Mesothelial cell of epicardium (in vitro differentiated cells): ENCODE measurements at regions not wholly inside any gene's neighbourhood (a gene's known extent, or its start where the extent isn't known, plus 50 kb on each side); places are given as distances from the start of the nearest gene placed in this dataset.

Experiments
- DNase-seq, 2 experiments: peaks; one replicate each; pipeline ENCODE4 v3.0.0; 2021; ENCODE audit warnings: low spot score in 2 of 2; ENCODE audit not compliant: unreplicated experiment in 2 of 2
- H3K27ac Mint-ChIP-seq: 2 replicates; pipeline ENCODE4 v1.8.0; 2021; ENCODE audit warnings: mixed read lengths
- H3K27me3 Mint-ChIP-seq: 2 replicates; pipeline ENCODE4 v1.8.0; 2021; ENCODE audit warnings: low read depth, mixed read lengths
- H3K36me3 Mint-ChIP-seq: 2 replicates; pipeline ENCODE4 v1.8.0; 2021; ENCODE audit warnings: mixed read lengths
- H3K4me1 Mint-ChIP-seq: 2 replicates; pipeline ENCODE4 v1.8.0; 2021; ENCODE audit warnings: mixed read lengths
- H3K4me3 Mint-ChIP-seq: 2 replicates; pipeline ENCODE4 v1.8.0; 2021; ENCODE audit warnings: mild to moderate bottlenecking, moderate library complexity, mixed read lengths
- H3K9me3 Mint-ChIP-seq: 2 replicates; pipeline ENCODE4 v1.8.0; 2021; ENCODE audit warnings: mixed read lengths
- TF ChIP-seq, protein P1 (sequence below): fragments of 200-600 bp; sonication (generic); IDR thresholded peaks from one replicate; pipeline ENCODE4 v1.5.0; 2021; ENCODE audit warnings: antibody characterized with exemption; ENCODE audit not compliant: unreplicated experiment

DNA sequence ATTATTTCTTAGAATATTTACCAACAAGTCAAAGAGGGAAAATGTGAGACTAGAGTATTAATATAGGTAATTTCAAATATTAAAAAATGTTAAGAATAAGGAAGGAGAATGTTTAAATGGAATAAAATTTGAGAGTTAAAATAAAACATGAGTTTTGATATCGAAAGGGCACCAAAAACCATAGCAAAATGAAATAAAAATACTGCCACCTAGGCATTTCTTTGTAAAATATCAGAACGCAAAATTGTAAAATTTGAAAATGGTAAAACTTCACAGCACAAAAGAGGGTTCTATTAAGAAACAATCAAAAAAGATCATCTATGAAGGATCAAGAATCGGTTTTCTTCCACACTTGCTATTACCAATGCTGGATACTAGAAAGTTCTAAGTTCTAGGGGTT, 418.3 kb downstream of the TAF11L14 start:
- no peaks in the 10 kb centered on the region for H3K4me1 Mint-ChIP-seq
- H3K9me3 Mint-ChIP-seq, result no peaks in the 10 kb centered on the region
- no peak overlapping the region for H3K4me3 Mint-ChIP-seq
- TF ChIP-seq, protein P1, sequence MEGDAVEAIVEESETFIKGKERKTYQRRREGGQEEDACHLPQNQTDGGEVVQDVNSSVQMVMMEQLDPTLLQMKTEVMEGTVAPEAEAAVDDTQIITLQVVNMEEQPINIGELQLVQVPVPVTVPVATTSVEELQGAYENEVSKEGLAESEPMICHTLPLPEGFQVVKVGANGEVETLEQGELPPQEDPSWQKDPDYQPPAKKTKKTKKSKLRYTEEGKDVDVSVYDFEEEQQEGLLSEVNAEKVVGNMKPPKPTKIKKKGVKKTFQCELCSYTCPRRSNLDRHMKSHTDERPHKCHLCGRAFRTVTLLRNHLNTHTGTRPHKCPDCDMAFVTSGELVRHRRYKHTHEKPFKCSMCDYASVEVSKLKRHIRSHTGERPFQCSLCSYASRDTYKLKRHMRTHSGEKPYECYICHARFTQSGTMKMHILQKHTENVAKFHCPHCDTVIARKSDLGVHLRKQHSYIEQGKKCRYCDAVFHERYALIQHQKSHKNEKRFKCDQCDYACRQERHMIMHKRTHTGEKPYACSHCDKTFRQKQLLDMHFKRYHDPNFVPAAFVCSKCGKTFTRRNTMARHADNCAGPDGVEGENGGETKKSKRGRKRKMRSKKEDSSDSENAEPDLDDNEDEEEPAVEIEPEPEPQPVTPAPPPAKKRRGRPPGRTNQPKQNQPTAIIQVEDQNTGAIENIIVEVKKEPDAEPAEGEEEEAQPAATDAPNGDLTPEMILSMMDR, result no peak
- no peak overlapping the region for H3K27ac Mint-ChIP-seq
- peaks cover 16% of the 10 kb centered on the region for H3K27me3 Mint-ChIP-seq
- DNase-seq, result no peak
- no peaks in the 10 kb centered on the region for H3K36me3 Mint-ChIP-seq

DNA sequence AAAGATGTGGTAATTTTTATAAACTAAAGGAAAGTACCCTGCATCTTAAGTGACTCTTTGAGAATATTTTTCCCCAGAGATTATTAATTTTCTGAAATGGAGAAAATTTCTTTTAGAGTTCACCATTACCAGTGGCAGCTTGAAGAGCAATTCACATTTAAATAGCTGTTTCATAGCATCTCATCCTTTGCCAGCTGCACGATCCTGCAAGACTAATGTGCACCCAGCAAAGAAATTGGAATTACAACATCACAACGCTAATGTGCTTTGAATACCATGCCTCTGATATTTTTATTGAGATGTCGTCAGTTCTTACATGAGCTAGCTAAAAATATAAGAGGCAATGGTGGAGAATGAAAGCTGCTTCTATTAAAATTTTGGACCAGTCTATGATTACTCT, 423.5 kb downstream of the TAF11L14 start:
- H3K9me3 Mint-ChIP-seq, result no peaks in the 10 kb centered on the region
- H3K27me3 Mint-ChIP-seq, result peaks cover 23% of the 10 kb centered on the region
- no peak overlapping the region for H3K27ac Mint-ChIP-seq
- no peak for DNase-seq
- no peaks in the 10 kb centered on the region for H3K36me3 Mint-ChIP-seq
- no peak overlapping the region for H3K4me3 Mint-ChIP-seq
- TF ChIP-seq, protein P1, result no peak
- H3K4me1 Mint-ChIP-seq, result no peaks in the 10 kb centered on the region

DNA sequence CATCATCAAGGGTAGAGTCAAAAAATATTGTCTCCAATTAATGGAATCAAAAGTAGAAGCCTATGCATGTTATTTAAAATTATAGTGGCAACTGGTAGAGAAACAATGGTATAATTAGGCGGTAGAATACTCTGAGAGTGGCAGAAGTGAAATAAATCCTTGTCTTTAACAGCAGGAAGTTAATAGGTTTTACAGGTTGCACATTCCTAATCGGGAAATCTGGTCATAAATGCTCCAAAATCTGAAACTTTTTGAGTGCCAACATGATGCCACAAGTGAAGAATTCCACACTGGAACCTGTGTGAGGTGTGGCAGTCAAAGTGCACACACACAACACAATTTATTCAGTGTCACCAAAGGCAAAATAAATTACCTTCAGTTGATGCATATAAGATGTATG, 433.4 kb downstream of the TAF11L14 start:
- Mint-ChIP-seq H3K27ac (no peak overlapping the region), H3K36me3 (no peaks in the 10 kb centered on the region), H3K9me3 (peaks cover 11% of the 10 kb centered on the region), H3K27me3 (peaks cover 19% of the 10 kb centered on the region), H3K4me1 (peaks cover 6% of the 10 kb centered on the region), H3K4me3 (no peak overlapping the region)
- DNase-seq, result no peak
- TF ChIP-seq, protein P1, result no peak

DNA sequence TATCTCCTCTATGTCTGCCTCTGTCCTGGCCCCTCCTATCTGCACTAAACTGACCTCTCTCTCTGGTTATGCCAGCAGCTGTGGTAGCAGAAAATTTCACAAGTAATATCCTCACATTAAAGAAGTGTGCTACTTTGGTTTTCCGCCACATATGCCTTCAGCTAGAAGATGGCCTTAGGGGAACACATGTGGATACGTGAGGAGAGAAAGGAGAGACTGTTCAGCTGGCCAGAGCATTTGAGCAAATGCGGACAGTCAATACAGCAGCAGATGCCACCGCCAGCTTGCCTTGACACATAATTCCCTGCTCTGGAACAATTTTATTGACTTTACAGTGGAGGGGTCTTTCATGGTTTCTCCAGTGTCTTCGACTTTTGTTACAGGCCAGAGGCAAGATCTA, 434.6 kb downstream of the TAF11L14 start:
- TF ChIP-seq, protein P1, result no peak
- Mint-ChIP-seq H3K4me1 (peaks cover 6% of the 10 kb centered on the region), H3K9me3 (peaks cover 3% of the 10 kb centered on the region), H3K4me3 (no peak overlapping the region), H3K36me3 (no peaks in the 10 kb centered on the region), H3K27me3 (peaks cover 18% of the 10 kb centered on the region), H3K27ac (no peak overlapping the region)
- DNase-seq, result no peak

DNA sequence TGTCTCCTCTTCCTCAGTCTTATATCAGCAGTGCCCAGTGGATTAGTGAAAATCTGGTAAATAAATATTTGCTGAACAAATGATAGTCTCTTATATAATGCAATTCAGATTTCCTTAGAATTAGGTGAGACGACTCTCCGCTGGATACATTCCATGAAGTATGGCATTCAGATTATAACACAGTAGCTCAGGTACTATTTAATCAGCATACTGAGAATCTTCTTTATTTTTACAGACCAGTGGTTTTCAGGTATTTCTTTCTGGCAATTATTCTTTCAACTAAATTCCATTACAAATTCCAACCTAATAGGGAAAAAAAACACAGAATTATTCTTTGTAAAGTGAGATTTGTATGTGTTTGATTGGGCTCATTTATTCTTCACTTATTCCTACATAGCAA, 435.5 kb downstream of the TAF11L14 start:
- H3K27ac Mint-ChIP-seq, result no peak overlapping the region
- no peak overlapping the region for H3K4me3 Mint-ChIP-seq
- TF ChIP-seq, protein P1, result no peak
- H3K36me3 Mint-ChIP-seq, result no peaks in the 10 kb centered on the region
- peaks cover 6% of the 10 kb centered on the region for H3K4me1 Mint-ChIP-seq
- no peaks in the 10 kb centered on the region for H3K9me3 Mint-ChIP-seq
- H3K27me3 Mint-ChIP-seq, result peaks cover 16% of the 10 kb centered on the region
- DNase-seq, result no peak

DNA sequence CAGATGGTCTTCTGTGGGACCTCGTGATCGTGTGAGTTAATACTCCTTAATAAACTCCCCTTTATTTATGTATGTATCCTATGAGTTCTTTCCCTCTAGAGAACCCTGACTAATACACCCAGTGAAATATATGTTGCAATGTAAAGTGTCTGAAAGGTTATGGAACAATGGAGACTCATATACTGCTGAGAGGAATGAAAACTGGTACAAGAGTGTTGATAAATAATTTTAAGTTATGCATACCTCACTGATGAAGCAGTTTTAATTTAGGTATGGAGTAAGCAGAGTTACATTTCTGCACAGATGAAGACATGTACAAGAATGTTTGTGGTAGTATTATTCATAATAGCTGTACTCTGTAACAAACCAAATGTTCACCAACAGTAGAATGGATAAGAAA, 438.3 kb downstream of the TAF11L14 start:
- TF ChIP-seq, protein P1, result no peak
- no peak overlapping the region for H3K4me3 Mint-ChIP-seq
- no peaks in the 10 kb centered on the region for H3K4me1 Mint-ChIP-seq
- peaks cover 21% of the 10 kb centered on the region for H3K27me3 Mint-ChIP-seq
- no peaks in the 10 kb centered on the region for H3K36me3 Mint-ChIP-seq
- DNase-seq, result no peak
- H3K27ac Mint-ChIP-seq, result no peak overlapping the region
- no peaks in the 10 kb centered on the region for H3K9me3 Mint-ChIP-seq
